IPS-20b (cell line): ENCODE measurements at regions not wholly inside any gene's neighbourhood (a gene's known extent, or its start where the extent isn't known, plus 50 kb on each side); places are given as distances from the start of the nearest gene placed in this dataset.

ENCODE experiments used
- H3K27ac ChIP-seq: one replicate; pipeline ENCODE4 v1.5.1; 2013; ENCODE audit warnings: low read length
- H3K27me3 ChIP-seq: 2 replicates; pipeline ENCODE4 v1.6.1; 2013; ENCODE audit warnings: mild to moderate bottlenecking, low read length, inconsistent platforms; ENCODE audit not compliant: insufficient read depth
- H3K36me3 ChIP-seq: 2 replicates; pipeline ENCODE4 v1.6.1; 2013; ENCODE audit warnings: low read depth, mild to moderate bottlenecking, inconsistent platforms, low read length, moderate library complexity; ENCODE audit not compliant: insufficient read depth
- H3K4me1 ChIP-seq: 2 replicates; pipeline ENCODE4 v1.6.1; 2013; ENCODE audit warnings: mild to moderate bottlenecking, control low read depth, inconsistent platforms, low read length, moderate library complexity; ENCODE audit not compliant: insufficient read depth
- H3K4me3 ChIP-seq: 2 replicates; pipeline ENCODE4 v1.5.1; 2013; ENCODE audit warnings: mild to moderate bottlenecking, low read length, inconsistent platforms
- H3K9ac ChIP-seq: 2 replicates; pipeline ENCODE4 v1.6.1; 2013; ENCODE audit warnings: low read depth, mild to moderate bottlenecking, inconsistent platforms, low read length, moderate library complexity
- H3K9me3 ChIP-seq: 2 replicates; pipeline ENCODE4 v1.6.1; 2013; ENCODE audit warnings: mild to moderate bottlenecking, low read depth, low read length, inconsistent platforms; ENCODE audit not compliant: insufficient read depth

DNA sequence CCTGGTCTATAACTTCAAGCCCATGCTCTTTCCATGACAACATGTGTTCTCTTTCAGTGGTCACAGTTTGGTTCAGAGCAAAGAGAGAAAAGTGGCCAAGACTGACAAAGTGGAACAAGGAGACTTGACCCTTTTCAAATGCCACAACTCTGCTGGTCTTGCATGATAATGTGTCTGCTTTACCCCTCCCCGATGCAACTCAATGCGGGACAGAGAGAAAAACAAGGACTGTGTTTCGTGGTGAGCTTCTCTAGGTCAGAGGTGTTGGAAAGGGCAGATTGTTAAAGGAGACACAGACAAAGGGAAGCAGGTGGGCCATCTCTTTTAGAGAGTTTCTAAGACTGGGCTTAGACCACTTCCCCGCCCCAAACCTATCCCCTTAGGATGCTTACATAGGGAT lies 61.6 kb upstream of the SERTM1 start:
- H3K27me3 ChIP-seq: no peaks in the 10 kb centered on the region
- peaks cover 13% of the 10 kb centered on the region; the same call in 1 of the 2 replicates for H3K4me1 ChIP-seq
- no peaks in the 10 kb centered on the region for H3K9me3 ChIP-seq
- no peak overlapping the region for H3K4me3 ChIP-seq
- H3K27ac ChIP-seq: no peak overlapping the region
- no peaks in the 10 kb centered on the region for H3K36me3 ChIP-seq
- no peak overlapping the region for H3K9ac ChIP-seq

DNA sequence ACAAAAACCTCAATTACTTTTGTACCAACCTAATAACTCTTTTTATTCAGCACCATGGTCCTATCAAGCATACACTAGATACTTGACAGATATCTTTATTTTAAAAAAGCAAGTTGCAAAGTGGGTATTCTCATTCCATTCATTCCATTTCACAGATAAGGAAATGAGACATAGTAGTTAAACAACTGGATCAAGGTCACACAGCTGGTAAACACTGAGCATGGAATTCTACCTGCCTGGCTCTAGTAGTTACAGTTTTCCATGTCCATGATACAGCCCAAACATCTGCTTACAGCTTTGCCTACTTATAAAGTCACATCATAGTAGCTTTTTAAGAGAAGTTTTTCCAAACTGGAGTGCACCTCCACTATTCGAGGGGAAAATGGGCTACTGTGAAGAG lies 57.1 kb upstream of the SERTM1 start:
- no peaks in the 10 kb centered on the region for H3K27me3 ChIP-seq
- H3K4me1 ChIP-seq: peaks cover 10% of the 10 kb centered on the region; the same call in 1 of the 2 replicates
- no peak overlapping the region for H3K4me3 ChIP-seq
- no peak overlapping the region for H3K27ac ChIP-seq
- H3K9ac ChIP-seq: no peak overlapping the region
- H3K36me3 ChIP-seq: no peaks in the 10 kb centered on the region
- H3K9me3 ChIP-seq: no peaks in the 10 kb centered on the region

DNA sequence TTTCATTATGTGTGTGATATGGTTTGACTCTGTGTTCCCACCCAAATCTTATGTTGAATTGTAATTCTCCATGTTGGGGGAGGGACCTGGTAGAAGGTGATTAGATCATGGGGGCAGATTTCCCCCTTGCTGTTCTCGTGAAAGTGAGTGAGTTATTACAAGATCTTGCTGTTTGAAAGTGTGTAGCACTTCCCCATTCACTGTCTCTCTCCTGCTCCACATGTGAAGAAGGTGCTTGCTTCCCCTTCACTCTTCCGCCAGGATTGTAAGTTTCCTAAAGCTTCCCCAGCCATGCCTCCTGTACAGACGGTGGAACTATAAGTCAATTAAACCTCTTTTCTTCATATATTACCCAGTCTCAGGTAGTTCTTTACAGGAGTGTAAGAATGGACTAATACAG lies 54.3 kb upstream of the SERTM1 start:
- Histone ChIP-seq H3K9ac (no peak overlapping the region), H3K36me3 (no peaks in the 10 kb centered on the region), H3K4me1 (no peaks in the 10 kb centered on the region), H3K9me3 (no peaks in the 10 kb centered on the region), H3K27me3 (no peaks in the 10 kb centered on the region), H3K4me3 (no peak overlapping the region), H3K27ac (no peak overlapping the region)
